Left cardiac atrium (tissue), 4 donors: ENCODE measurements at regions not wholly inside any gene's neighbourhood (a gene's known extent, or its start where the extent isn't known, plus 50 kb on each side); places are given as distances from the start of the nearest gene placed in this dataset.
"Not testable (repeated sequence)": the region's sequence is repeated elsewhere in the genome, so short reads cannot be mapped to it uniquely, and the experiment has no call there.

Source experiments
- ATAC-seq, 2 donors: fragments of 200-7000 bp; cut with Tn5 transposase; one replicate each; pipeline ENCODE4 v1.9.1; 2020; ENCODE audit warnings: mild to moderate bottlenecking in 2 of 2, moderate library complexity in 2 of 2
- DNase-seq: peaks from one replicate; pipeline ENCODE4 v3.0.0-alpha.2; 2020
- intact Hi-C, 2 donors: fragments of 100-400 bp; cut with DNase I; formaldehyde crosslinking; loops; one replicate each; pipeline versions ENCODE4 v1.14.1 to v1.15.1; 2022 to 2023
- donor health status: DM: no; HTN: yes; CAD: no.
- donor health status: DM: no; HTN: yes; CAD: no; lungs with severe emphysema.
- donor health status: DM: yes; HTN: yes; CAD: no.
- donor health status: Dilated cardiomyopathy.

DNA sequence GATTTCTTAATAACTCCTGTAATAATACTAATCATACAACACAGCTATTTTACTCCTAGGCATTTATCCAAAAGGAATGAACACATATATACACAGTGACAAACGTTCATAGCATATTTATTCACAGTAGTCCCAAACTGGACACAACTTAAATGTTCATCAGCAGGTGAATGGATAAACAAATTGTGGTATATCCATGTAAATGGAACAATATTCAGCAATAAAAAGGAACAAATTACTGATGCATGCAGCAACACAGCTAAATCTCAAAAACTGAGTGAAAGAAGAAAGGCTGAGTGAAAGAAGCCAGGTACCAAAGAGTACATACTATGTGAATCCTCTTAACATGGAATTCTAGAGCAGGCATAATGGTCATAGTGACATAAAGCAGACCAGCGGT, 242.7 kb upstream of the USP24 start:
- intact Hi-C loops = no loop called here

DNA sequence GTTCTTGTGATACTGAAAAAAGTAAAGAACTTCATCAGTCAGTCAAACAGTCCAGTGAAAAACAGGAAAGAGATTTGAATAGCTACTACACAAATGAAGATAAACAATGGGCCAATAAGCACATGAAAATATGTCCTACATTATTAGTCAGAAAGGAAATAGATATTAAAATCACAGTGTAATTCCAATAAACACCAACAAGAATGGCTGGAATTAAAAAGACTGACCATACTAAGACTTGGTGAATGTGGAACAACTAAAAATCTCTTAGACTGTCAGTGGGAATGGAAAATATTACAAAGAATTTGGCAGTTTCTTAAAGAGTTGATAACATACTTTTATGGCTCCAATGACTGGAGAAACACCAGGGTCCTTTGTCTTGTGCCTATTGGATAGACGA, 241.8 kb upstream of the USP24 start:
- intact Hi-C loops = no loop called here
- DNase-seq (no peak), ATAC-seq (no peak)

More for the DNA sequence above, 242.7 kb upstream of the USP24 start:
- DNase-seq (no peak), ATAC-seq (no peak)

DNA sequence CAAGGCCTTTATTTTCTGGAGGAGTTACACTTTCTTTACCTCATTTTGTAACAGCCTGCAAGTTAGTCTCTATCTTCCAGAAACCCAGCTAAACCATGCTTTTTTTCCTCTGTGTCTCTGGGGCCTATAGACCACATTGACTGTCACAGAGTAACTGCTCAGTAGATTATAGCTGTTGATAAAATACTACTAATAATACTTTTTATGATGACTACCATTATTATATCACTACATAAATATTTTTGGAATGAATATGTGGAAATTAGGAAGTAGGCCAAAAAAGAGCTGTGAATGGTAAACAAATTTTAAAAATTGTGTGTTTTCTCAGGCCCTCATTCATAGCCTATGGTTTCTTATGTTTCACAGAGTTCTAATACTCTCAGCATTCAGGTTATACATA, 233.1 kb upstream of the USP24 start:
- intact Hi-C loops = no loop called here
- ATAC-seq (no peak), DNase-seq (no peak)

GRCh38 chr1:55447488-55447887, 232.3 kb upstream of the USP24 start:
- no peak for ATAC-seq
- intact Hi-C loops = no loop called here

GRCh38 chr1:55446351-55446750, 231.2 kb upstream of the USP24 start:
- ATAC-seq (no peak), DNase-seq (no peak)
- intact Hi-C loops = no loop called here

More at GRCh38 chr1:55447488-55447887, 232.3 kb upstream of the USP24 start:
- DNase-seq = no peak

- DNase-seq = no peak
- intact Hi-C loops = no loop called here
- ATAC-seq = no peak
Measured at GRCh38 chr1:55445416-55445815, 230.3 kb upstream of the USP24 start.

DNA sequence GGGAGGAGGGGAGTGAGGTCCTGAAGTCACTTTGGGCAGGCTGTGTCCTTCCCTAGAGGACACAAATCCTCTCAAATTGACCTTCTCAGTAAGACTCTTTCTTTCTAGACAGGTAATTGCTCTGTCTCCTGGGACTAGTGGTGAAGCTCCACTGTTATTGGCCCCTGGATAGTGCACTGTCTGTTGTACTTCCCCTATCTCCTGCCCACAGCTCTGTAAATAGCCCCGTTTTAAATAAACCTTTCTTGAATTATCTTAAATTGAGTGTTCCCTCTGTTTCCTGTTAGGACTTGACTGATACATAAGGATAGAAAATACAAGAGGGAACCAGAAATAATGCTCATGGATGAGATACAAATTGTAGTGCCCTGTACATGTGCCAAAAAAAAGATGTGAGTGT, 229.5 kb upstream of the USP24 start:
- intact Hi-C loops = no loop called here
- DNase-seq = no peak
- ATAC-seq = no peak

GRCh38 chr1:55443175-55443915, 228.2 kb upstream of the USP24 start:
- intact Hi-C loops = no loop called here
- DNase-seq (peak; percentile 83), ATAC-seq (peak; percentile 99)

- no peak for DNase-seq
- no peak for ATAC-seq
- intact Hi-C loops = no loop called here
Measured at GRCh38 chr1:55441489-55441888, 226.3 kb upstream of the USP24 start.

DNA sequence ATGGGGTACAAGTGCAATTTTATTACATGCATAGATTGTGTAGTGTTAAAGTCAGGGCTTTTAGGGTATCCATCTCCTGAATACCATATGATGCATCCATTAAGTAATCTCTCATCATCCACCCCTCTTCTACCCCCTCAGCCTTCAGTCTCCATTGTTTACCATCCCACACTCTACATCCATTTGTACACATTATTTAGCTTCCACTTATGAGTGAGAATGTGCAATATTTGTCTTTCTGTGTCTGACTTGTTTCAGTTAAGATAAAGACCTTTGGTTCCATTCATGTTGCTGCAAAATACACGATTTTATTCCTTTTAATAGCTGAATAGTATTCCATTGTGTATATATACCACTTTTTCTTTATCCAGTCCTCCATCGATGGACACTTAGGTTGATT, 222.5 kb upstream of the USP24 start:
- ATAC-seq (no peak), DNase-seq (no peak)
- intact Hi-C loops = no loop called here

DNA sequence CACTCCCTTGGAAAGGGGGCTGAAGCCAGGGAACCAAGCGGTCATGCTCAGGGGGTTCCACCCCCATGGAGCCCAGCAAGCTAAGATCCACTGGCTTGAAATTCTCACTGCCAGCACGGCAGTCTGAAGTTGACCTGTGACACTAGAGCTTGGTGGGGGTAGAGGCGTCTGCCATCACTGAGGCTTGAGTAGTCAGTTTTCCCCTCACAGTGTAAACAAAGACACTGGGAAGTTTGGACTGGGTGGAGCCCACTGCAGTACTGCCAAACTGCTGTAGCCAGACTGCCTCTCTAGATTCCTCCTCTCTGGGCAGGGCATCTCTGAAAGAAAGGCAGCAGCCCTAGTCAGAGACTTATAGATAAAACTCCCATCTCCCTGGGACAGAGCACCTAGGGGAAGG, 215.6 kb upstream of the USP24 start:
- DNase-seq = peak; percentile 25
- ATAC-seq, intact Hi-C loops: not testable (repeated sequence)

DNA sequence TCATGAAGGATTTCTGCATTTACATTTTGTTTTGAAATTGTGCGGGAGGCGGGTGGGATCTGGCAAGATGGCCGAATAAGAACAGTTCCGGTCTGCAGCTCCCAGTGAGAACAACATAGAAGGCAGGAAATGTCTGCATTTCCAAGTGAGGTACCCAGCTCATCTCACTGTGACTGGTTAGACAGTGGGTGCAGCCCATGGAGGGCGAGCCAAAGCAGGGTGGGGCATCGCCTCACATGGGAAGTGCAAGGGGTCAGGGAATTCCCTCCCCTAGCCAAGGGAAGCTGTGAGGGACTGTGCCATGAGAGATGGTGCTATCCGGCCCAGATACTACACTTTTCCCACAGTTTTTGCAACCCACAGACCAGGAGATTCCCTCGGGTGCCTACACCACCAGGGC, 215.0 kb upstream of the USP24 start:
- DNase-seq, intact Hi-C loops, ATAC-seq: not testable (repeated sequence)

DNA sequence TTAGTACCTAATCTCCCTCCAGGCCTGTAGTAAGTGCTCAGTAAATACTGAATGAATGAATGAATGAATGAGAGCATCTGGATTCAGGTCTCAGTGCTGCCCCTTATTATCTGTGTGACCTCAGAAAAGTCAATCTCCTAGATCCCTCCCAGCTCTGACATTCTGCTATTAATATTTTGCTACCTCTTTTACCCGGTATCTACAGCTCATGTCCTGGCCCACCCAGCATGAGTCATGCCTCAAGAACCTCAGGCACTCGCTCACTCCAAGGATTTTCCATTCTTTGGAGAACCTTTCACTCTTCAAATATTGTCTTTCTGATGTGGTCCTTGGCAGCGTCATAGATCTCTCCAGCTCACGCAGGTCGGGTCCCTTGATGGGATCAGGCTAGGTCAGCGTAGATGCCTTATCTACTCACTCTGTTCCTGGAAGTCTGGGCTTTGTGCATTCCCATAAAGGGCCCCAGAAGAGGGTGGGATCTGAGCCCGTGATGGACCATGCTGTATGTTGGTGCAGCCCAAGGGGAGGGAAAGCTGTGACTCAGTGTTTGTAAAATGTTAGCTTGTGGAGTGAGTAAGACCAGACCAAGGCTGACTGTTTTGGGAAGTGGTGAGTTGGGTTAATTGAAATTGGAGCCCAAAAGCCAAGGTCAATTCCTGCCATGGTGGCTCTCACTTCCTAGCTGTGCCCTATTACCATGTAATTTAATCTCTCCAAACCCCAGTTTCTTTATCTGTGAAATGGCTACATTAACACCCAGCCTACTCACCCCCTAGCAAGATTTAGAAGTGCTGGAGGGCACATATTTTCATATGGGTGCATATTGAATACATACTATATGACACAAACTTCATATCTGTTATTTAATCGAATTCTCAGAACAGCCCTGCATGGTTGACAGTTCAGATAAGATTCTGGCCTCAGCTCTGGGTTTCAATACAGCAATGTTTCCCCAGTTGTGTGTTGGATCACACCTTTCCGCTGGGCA, 214.1 kb upstream of the USP24 start:
- ATAC-seq (peak; percentile 82 to 97), DNase-seq (peak; percentile 81)
- intact Hi-C loops = no loop called here

DNA sequence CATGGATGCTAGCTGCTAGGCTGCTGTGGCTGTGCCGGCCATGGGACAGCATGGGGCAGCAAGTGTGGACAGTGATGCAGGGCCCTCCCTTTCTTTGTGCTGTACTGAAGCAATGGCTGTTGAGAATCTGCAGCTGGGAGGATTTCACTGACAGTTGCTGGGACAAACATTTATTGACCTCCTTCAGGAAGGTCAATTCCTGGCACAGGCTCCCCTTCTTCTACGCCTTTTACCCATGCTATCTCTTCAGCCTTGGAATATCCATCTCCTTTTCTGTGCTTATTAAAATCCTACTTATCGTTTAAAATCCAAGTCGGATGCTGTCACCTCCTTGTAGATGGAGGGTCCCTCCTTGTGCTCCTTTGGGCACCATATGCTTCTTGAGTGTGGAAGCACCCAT, 213.1 kb upstream of the USP24 start:
- ATAC-seq = no peak
- no peak for DNase-seq
- intact Hi-C loops = no loop called here

DNA sequence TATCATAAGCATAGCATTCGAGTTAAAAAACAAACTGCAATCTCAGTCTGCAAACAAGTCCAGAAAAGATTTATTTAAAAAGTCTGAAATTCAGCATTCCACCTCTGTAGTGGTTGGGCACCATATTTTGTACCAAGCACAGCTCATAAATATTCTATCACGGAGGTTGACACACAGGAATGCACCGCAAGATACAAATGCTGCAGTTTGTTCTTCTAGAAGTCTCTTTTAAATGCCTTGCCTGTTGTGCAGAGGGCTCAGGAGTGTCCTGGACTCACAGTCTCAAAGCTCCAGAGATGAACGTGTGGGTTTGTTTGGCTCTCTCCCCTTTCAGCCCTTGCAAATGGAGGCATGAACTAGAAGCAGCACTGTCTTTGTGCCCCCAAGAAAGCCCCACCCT, 212.4 kb upstream of the USP24 start:
- DNase-seq (no peak), ATAC-seq (no peak)
- intact Hi-C loops = no loop called here

- ATAC-seq (no peak), DNase-seq (no peak)
- intact Hi-C loops = no loop called here
Measured at GRCh38 chr1:55426619-55427018, 211.5 kb upstream of the USP24 start.

GRCh38 chr1:55426156-55426555, 211.0 kb upstream of the USP24 start:
- intact Hi-C loops = no loop called here
- ATAC-seq (no peak), DNase-seq (no peak)

GRCh38 chr1:55425310-55425930, 210.3 kb upstream of the USP24 start:
- ATAC-seq (no peak), DNase-seq (no peak)
- intact Hi-C loops = no loop called here

- DNase-seq (no peak), ATAC-seq (no peak)
- intact Hi-C loops = no loop called here
Measured at GRCh38 chr1:55423376-55423775, 208.2 kb upstream of the USP24 start.
